HG03045 (cell line): ENCODE measurements at regions not wholly inside any gene's neighbourhood (a gene's known extent, or its start where the extent isn't known, plus 50 kb on each side); places are given as distances from the start of the nearest gene placed in this dataset.

ENCODE experiments used
- ATAC-seq: cut with Tn5 transposase; IDR thresholded peaks from one replicate; pipeline ENCODE4 v1.9.1; 2021; ENCODE audit warnings: mild to moderate bottlenecking, moderate library complexity; ENCODE audit not compliant: unreplicated experiment

- no peak for ATAC-seq
Observed at GRCh38 chrX:42098900-42099299, 175.5 kb upstream of the CASK start.

- ATAC-seq, result no peak
Observed at GRCh38 chrX:42097486-42097885, 174.1 kb upstream of the CASK start.

- no peak for ATAC-seq
Observed at GRCh38 chrX:42096265-42096920, 173.0 kb upstream of the CASK start.

GRCh38 chrX:42094218-42094617 lies 170.9 kb upstream of the CASK start:
- ATAC-seq, result no peak

GRCh38 chrX:42093756-42094155 lies 170.4 kb upstream of the CASK start:
- no peak for ATAC-seq

- ATAC-seq, result no peak
Observed at GRCh38 chrX:42090395-42090794, 167.0 kb upstream of the CASK start.

GRCh38 chrX:42089031-42089430 lies 165.7 kb upstream of the CASK start:
- no peak for ATAC-seq

- no peak for ATAC-seq
Observed at GRCh38 chrX:42087960-42088359, 164.6 kb upstream of the CASK start.

- ATAC-seq, result no peak
Observed at GRCh38 chrX:42085836-42086235, 162.5 kb upstream of the CASK start.

GRCh38 chrX:42079968-42080367 lies 156.6 kb upstream of the CASK start:
- no peak for ATAC-seq

GRCh38 chrX:42077675-42078074 lies 154.3 kb upstream of the CASK start:
- no peak for ATAC-seq

GRCh38 chrX:42075032-42075431 lies 151.7 kb upstream of the CASK start:
- no peak for ATAC-seq

GRCh38 chrX:42073448-42073847 lies 150.1 kb upstream of the CASK start:
- ATAC-seq, result no peak

GRCh38 chrX:42070866-42071265 lies 147.5 kb upstream of the CASK start:
- ATAC-seq, result no peak

- ATAC-seq, result no peak
Observed at GRCh38 chrX:42054256-42054655, 130.9 kb upstream of the CASK start.

GRCh38 chrX:42050345-42050744 lies 127.0 kb upstream of the CASK start:
- ATAC-seq, result no peak

- no peak for ATAC-seq
Observed at GRCh38 chrX:42047886-42048285, 124.5 kb upstream of the CASK start.

GRCh38 chrX:42028109-42028508 lies 104.8 kb upstream of the CASK start:
- ATAC-seq, result no peak

- ATAC-seq, result no peak
Observed at GRCh38 chrX:42027367-42028000, 104.1 kb upstream of the CASK start.

- no peak for ATAC-seq
Observed at GRCh38 chrX:42025861-42026260, 102.5 kb upstream of the CASK start.

- no peak for ATAC-seq
Observed at GRCh38 chrX:42023122-42023521, 99.8 kb upstream of the CASK start.

GRCh38 chrX:42022158-42022557 lies 98.8 kb upstream of the CASK start:
- ATAC-seq, result no peak

- no peak for ATAC-seq
Observed at GRCh38 chrX:42021058-42021457, 97.7 kb upstream of the CASK start.
